ENCODE measurements at regions not wholly inside any gene's neighbourhood (a gene's known extent, or its start where the extent isn't known, plus 50 kb on each side); places are given as distances from the start of the nearest gene placed in this dataset.
"Not testable (repeated sequence)": the region's sequence is repeated elsewhere in the genome, so short reads cannot be mapped to it uniquely, and the experiment has no call there.

- DNase-seq, result no peak
Measured at GRCh38 chr5:56309262-56309826, 76.2 kb upstream of the ANKRD55 start.

DNA sequence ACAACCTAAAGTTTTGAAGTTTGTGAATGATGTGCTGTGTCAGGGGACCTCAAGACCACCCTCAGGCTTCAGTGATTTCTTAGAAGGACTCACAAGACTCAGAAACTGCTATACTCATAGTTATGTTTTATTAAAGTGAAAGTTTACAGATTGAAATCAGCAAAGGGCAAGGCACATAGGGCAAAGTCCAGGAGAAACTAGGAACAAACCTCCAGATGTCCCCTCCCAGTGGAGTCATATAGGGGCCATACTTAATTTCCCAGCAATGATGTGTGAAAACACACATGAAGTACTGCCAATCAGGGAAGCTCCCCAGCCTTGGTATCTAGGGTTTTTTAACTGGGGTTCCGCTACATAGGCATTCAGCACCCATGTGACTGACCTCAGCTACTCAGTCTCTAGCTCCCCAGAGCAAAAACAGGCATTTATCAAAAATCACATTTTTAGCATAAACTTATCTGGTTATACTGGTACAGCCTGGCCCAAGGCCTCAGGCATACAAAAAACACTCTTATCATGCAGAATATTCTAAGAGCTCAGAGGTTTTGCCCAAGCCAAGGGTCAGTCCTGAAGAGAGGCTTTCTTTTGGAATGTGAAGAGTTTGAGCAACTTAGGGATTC lies 74.7 kb upstream of the ANKRD55 start:
- DNase-seq, result no peak

- DNase-seq, result no peak
Measured at GRCh38 chr5:56306433-56307150, 73.5 kb upstream of the ANKRD55 start.

DNA sequence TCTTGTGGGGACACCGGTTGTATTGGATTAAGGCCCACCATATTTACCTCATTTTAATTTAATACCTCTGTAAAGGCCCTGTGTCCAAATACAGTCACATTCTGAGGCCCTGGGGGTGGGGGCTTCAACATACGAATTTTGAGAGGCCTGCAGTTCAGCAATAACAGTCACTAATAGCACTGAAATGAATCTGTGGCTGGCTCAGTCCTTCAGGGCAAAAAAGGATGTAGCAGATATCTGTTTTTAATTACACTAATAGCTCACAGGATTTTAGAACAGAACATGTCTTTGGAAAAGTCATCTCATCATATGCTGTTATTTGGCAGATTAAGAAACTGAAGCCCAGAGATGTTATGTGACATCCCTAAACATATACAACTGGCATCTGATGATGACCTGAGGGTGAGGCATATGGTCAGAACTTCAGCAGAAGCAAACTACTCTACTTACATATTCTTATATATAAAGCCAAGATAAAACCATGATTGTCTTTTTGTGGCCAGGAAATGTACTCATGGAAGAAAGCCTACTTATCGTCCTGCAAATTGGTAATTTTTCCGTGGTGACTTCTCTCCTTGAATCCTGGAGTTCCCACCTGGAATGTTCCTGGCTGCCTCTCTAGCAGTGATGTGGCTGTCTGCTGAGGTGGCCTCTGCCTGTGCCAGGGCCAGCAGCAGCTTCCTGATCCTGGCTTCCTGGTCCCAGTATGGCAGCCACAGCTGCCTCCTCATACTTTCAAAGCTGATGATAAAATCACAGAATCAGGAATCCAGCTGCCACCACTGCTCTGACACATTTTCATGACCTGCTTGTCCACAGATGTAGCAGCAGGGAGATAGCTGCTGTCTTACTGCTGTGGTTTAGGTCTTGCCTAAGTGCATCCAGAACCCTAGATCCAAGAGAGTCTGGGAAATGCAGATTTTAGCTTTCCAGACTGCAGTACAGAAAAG lies 72.1 kb upstream of the ANKRD55 start:
- DNase-seq, result no peak

DNA sequence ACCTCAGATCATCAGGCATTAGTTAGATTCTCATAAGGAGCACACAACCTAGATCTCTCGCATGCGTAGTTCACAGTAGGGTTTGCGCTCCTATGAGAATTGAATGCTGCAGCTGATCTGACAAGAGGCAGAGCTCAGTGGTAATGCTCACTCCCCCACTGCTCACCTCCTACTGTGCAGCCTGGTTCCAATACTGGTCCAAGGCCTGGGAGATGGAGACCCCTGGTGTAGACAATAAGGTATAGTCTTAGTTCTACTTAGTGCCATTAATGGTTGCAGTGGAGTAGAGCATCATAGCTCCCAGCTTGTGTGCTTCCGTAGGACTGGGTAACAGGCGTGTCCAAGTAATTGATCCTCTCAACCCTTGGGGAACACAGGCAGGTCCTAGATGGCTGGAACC lies 70.4 kb upstream of the ANKRD55 start:
- DNase-seq, result no peak

DNA sequence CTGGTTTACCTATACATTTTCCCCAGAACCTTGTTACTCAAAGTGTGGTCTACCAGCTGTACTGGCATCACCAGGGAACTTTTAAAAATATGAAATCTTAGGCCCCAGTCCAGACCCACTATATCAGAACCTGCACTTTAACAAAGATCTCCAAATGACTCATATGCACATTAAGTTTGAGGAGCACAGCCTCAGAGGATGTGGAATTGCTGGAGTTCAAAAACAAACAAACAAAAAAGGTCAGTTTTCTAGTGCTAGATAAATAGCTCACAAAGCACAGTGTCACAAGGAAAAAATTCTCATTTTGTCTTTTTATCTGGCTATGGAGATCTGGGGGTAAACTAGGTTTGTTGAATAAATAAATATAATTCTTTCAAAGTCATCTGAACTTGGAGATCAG lies 68.9 kb upstream of the ANKRD55 start:
- no peak for DNase-seq

DNA sequence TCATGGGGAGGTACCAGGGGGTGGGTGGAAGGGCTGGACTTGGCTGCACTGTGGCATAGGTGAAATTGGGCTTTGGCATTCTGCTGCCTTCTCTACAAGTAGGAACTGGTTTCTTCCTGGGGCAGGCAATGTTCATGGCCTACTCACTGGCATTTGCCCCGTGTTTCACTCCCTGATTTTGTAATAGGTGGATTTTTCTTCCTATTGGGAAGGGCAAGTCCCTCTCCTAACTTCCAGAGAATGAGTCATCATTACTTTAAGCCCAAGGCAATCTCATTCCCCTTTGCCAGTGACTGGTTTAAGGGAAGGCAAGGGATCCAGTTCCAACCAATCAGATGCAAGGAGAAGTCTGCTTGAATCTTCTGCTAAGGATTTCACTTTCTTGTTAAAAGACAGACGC lies 67.9 kb upstream of the ANKRD55 start:
- no peak for DNase-seq

GRCh38 chr5:56299212-56299611 lies 66.1 kb upstream of the ANKRD55 start:
- DNase-seq, result no peak

DNA sequence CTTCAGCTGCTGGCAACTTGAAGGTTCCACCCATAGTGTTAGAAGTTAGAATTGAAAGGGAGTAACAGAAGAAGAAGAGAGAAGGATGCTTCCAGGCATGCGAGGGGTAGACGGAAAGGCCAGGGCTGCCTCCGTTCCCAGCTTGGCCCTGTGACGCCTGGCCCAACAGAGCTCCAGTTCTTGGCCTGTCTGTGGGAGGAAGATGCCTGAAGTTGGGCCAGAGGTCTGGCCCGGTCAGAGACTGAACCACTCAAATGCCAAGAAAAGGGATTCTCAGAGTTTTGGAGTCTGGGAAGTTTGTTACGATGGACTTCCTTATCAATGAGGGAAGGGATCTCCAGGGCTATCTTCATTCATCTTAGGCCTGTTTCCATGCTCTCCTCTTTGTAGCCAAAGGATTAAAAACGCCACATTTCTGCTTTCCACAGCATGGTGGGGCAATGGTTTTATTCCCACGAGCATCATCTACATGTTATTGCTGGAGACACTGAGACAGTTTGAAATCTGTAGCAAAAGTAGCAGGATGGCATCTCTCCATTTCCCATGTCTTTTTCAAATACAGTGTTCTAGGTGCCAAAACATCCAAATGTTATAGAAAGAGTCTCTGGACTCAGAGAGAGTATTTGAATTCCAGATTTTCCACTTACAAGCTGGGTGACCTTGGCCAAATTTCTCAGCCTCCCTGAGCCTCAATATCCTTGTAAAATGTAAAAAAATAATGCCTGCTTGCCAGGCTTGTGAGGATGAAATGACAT lies 65.4 kb upstream of the ANKRD55 start:
- DNase-seq, result no peak

DNA sequence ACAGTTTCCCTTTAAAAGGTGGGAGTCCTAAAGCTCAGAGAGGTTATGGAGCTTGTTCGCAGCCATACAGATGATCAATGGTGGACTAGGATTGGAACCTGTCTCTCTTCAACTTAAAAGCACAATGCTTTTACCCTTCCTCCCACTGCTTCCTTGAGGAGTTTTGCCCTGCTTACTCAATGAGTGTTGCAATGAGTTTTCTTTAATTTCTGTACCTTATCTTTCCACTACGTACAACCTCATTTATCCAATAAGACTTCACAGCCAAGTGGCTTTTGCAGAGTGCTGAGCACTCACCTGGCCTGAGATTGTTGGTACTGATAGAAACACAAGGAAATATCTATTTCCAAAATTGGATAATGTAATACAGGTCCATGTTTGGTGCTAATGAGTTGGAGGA lies 64.7 kb upstream of the ANKRD55 start:
- DNase-seq, result no peak

DNA sequence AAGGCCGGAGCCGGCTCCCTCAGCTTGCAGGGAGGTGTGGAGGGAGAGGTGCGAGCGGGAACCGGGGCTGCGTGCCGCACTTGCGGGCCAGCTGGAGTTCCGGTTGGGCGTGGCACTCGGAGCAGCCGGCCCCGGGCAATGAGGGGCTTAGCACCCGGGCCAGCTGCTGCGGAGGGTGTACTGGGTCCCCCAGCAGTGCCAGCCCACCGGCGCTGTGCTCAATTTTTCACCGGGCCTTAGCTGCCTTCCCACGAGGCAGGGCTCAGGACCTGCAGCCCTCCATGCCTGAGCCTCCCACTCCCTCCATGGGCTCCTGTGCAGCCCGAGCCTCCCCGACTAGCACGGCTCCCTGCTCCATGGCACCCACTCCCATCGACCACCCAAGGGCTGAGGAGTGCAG lies 62.2 kb upstream of the ANKRD55 start:
- not testable (repeated sequence) for DNase-seq

DNA sequence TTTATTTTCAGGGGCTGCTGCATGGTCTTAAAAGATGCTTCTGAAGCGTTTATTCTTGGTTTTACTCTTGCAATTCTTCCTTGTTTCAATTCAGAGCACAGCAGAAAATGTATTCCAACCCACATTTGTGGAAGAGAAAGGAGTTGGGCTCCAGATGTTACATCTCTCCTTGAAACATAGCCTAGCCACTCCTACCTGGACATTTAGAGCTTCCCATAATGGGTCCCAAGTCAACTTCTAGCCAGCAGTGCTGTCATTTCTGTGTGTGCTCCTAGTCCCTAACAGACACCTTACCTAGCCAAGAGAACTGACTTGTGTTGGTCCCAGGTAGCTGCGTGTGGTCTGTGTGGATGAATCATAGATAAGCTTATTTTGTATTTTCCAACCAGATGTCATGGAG lies 61.2 kb upstream of the ANKRD55 start:
- no peak for DNase-seq

- not testable (repeated sequence) for DNase-seq
Measured at GRCh38 chr5:56292874-56293273, 59.7 kb upstream of the ANKRD55 start.

DNA sequence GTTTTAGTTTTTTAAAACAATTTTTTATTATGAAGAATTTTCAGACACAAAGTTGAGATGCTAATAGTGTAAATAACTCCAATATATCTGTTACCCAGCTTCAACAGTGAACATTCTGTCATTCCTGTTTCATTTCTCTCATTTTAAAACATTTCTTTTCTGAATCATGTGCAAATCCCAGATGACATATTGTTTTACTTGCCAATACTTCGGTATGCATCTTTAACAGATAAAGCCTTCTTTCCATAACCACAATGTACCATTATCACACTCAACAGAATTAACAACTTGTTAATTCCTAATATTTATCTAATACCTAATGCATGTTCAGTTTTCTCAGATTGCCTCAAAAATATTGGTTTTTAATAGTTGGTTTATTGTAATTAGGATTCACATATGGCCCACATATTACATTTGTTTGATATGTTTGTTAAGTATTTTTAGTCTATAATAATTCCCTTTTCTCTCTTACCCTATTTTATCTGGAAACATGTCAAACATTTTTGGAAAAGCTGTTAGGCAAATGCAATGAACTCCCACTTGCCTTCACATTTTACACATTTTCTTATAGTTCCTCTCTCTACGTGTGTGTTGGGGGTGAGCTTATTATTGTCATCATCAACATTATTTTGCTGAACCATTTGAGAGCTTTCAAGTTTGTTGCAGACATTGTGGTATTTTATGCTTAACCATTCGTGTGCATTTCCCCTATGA lies 58.7 kb upstream of the ANKRD55 start:
- DNase-seq, result no peak

GRCh38 chr5:56291079-56291643 lies 58.0 kb upstream of the ANKRD55 start:
- DNase-seq, result no peak

DNA sequence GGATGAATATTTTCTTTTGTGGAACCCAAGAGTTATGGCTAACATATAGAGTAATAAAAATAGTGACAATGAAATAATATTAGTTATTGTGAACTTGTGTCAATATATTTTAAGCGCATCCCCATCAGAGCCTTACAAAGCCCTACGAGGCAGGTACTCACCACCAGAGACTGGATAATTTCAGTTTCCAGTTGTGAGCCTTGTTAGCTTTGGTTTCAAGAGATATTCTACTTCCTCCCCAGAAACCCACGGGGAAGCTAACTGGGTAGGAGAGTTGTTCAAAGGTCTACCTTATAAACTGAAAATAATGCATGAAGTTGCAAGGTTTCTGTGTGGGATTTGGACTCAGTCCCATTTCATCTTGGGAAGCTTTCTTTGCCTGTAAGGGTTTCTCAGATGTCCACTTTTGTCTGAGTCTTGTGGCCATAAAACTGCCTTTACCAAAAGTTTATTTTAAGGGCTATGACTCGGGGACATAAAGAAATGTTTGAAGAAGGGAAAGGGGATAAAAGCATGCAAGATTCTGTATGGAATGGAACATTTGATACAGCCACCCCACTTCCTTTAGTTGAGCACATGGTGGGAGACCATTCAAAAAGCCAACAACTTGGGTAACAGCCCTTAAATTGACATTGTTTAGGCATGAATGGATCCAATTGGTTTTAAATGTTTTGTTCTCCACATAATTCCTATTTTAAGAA lies 57.4 kb upstream of the ANKRD55 start:
- DNase-seq, result no peak

GRCh38 chr5:56289602-56289987 lies 56.5 kb upstream of the ANKRD55 start:
- DNase-seq, result no peak

- no peak for DNase-seq
Measured at GRCh38 chr5:56288873-56289601, 55.9 kb upstream of the ANKRD55 start.

DNA sequence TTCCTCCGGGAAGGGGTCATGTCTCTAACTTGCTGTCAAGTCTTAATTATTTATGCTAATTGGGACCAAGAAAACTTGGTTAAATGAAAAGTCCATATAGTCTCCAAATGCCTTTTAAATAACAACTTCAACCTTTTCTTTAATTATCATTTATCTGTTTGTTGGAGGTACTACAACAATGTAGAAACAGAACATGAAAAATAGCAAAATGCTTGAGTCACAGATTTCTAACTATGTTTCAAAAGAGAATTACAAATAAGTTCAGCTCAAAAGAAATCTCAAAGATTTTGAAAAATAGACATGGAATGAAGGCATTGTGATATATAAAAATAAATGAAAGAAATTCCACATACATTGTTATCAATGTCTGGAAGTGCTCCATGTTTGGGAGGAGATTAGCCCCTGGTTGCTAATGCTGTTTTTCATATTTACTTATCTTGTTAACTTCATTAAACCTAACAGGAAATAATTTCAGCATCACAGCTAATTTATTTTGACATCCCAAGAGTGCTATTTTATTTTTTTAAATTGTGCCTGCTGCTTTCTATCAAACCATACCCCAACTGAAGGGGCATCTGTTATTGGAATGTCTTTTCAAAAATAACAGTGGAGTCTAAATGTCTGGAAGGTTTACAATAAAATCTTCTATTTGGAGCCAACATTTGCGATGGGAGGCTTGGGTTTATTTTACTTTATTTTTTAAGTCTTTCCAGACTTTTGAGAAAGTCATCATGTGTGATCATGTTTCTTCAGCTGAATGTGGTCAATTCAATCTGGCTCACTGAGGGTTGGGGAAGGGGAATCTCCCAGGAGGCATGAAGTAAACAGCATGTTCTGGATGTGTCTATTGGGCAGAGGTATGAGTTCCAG lies 53.1 kb upstream of the ANKRD55 start:
- no peak for DNase-seq

Data from NCI-H526 (cell line).